ENCODE measurements at regions not wholly inside any gene's neighbourhood (a gene's known extent, or its start where the extent isn't known, plus 50 kb on each side); places are given as distances from the start of the nearest gene placed in this dataset.

GRCh38 chr4:138858419-138858818 lies 157.2 kb upstream of the NOCT start:
- no peak for DNase-seq (ENCODE audit: low read depth, low spot score)

- DNase-seq (ENCODE audit: low read depth, low spot score) = no peak
Observed at GRCh38 chr4:138857416-138857815, 158.2 kb upstream of the NOCT start.

GRCh38 chr4:138852681-138853080 lies 162.9 kb upstream of the NOCT start:
- no peak for DNase-seq (ENCODE audit: low read depth, low spot score)

DNA sequence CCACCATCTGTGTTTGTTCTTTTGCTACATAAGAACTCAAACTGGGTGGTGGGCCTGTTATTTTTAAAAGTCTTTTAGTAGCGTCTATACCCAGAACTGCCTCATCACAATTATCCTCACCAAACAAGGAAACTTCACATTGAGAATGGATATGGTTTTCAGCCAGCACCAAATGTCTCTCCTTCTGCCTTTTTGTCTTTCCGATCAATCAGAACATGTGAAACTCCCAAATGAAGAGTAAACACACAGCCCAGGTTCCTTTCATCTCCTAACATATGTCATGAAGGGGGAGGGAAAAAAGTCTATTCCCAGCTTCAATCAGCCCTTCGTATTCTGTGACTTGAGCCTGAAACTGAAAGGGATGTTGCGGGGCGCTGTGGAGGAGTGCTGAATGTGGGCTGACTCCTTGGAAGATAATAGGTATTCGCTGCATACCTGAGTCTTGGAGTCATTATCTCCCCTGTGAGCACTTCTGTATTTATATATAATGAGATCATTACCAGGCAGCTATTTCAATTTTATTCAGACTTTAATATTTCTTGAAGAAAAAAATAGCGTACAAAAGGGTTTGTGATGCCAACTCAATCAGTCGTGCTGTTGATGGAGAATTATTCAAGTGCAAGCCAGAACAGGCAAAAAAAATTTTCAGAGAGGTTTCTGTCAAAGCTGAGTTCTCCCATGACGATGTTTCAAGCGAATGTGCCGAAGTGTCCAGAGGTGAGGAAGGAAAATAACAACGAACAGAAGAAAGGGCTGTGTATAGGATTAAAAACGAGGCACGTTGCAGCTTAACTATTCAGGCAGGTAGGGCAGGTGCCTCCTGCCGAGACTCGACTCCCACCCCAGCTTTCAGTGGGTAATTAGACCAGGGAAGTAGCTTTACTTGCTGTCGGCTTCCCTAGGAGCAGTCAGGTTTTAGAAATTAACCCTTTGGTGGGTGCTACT lies 163.9 kb upstream of the NOCT start:
- no peak for DNase-seq (ENCODE audit: low read depth, low spot score)

GRCh38 chr4:138845664-138846063 lies 169.9 kb upstream of the NOCT start:
- DNase-seq (ENCODE audit: low read depth, low spot score) = no peak

DNA sequence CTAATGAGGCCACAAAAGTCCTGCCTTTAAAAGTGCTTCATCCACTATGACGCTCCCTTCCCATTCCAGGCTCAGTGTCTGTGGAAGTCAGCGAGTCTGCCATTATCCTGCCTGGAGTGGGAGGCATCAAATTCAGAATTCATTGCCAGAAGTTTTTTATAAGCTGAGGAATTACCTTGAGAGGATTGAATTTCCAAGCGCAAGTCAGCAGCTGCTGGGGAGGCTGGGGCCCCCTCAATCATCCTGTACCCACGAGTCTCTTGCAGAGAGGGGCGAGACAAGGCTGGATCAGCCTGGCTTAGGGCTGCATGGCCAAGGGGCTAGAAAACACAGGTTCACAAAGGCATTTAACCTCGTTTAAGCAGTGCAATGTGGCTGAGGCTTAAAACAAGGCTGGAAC lies 170.5 kb upstream of the NOCT start:
- DNase-seq (ENCODE audit: low read depth, low spot score) = no peak

- DNase-seq (ENCODE audit: low read depth, low spot score) = no peak
Observed at GRCh38 chr4:138843616-138844015, 172.0 kb upstream of the NOCT start.

DNA sequence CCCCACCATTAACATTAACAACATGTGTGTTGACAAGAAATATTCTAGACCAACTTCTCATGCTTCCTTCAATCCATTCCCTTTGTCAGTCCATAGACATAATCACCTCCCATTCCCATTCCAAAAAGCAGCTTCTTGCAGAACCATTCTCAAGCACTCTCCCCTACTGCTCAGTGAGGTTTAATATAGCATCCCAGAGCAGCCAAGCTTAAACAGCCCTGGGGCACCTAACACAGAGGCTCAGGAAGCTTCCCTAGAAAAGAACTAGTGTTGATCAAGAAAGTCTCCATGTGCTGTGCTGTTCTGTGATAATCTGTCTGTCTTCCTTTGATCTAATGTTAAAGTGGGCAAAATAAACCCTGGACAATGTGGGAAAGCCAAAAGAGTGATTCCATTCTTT lies 174.2 kb upstream of the NOCT start:
- DNase-seq (ENCODE audit: low read depth, low spot score) = no peak

- DNase-seq (ENCODE audit: low read depth, low spot score) = no peak
Observed at GRCh38 chr4:138838251-138838650, 177.3 kb upstream of the NOCT start.

DNA sequence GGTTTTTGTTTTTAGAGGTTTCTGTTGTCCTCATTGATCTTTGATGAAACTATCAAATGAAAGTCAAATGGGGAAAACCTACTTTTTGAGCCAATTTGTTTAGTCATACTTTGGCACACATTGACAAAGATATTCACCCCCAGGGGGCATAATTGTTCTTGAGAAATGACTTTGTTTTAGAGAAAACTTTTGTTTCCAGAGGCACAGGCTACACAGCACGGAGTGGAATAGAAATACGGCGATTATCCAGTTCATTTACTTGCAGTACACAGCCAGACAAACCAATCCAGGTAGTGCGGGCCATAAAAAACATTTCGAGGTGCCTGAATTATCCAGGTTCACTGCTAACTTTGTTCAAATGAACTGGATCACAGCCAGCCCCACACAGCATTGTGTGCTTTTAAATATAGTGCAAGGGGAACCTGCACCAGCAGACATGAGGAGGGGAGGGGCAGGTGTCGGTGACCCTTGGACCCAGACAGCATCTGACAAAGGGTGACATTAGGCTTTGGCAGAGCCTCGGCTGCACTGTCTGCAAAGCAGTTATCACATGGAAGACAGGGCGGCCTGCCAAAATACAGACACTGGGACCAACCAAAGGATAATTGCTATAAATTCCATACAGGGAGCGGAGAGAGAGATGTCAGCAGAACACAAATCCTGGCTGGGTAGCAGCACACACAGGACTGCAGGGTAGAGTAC lies 179.6 kb upstream of the NOCT start:
- no peak for DNase-seq (ENCODE audit: low read depth, low spot score)

- no peak for DNase-seq (ENCODE audit: low read depth, low spot score)
Observed at GRCh38 chr4:138833974-138834373, 181.6 kb upstream of the NOCT start.

GRCh38 chr4:138832563-138832962 lies 183.0 kb upstream of the NOCT start:
- DNase-seq (ENCODE audit: low read depth, low spot score) = no peak

DNA sequence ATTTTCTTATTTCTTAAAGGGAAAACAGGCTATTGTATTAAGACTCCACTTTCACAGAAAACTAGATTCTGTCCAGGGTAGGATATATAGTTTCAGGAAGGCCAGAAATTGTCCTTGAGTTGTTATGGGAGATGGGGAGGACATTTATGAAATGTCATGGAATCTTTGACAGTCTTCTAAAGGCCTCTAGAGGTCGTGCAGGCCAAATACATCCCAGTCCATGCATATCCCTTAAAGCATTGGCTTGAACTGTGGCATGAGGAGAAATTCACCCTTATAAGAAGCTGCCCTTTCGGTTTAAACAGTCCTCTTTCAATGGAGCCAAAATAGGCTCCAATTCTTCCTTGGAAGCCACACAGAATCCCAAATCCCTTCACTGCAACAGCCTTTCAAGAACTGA lies 183.6 kb upstream of the NOCT start:
- DNase-seq (ENCODE audit: low read depth, low spot score) = no peak

DNA sequence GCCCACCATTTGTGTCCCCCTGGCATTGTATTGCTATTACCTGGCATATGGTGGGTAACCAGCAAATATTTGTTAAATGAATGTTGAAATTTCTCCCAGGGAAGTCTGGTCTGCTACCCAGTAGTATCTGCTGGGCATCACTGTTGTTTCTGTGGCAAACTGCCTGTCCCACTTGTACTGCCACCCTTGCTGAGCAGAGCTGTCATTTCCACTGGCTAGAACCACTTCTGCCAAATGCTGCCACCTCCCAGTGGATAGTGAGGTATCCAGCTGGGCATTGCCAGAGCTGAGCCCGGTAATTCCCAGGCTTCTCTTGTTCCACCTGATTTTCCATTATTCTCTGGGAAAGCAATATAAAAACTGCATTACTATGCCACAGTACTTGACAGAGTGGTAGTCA lies 186.7 kb upstream of the NOCT start:
- no peak for DNase-seq (ENCODE audit: low read depth, low spot score)

- no peak for DNase-seq (ENCODE audit: low read depth, low spot score)
Observed at GRCh38 chr4:138826754-138827153, 188.8 kb upstream of the NOCT start.

DNA sequence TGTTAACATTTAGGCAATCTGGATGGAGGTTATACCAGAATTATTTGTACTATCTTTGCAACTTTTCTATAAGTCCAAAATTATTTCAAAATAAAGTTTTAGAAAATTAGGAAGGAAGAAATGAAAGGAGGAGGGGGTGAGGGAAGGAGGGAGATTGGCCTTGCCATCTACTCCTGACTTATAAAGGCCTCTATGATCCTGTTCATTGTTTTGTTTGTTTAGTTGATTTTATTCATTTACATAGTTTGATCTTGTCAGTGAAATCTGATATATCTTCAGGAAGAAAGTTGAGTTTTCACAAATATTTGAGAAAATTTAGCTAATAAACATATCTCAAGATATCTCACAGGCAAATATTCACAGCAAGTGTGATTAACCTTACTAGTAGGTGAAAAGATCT lies 189.3 kb upstream of the NOCT start:
- DNase-seq (ENCODE audit: low read depth, low spot score) = no peak

GRCh38 chr4:138821331-138821730 lies 194.2 kb upstream of the NOCT start:
- no peak for DNase-seq (ENCODE audit: low read depth, low spot score)

DNA sequence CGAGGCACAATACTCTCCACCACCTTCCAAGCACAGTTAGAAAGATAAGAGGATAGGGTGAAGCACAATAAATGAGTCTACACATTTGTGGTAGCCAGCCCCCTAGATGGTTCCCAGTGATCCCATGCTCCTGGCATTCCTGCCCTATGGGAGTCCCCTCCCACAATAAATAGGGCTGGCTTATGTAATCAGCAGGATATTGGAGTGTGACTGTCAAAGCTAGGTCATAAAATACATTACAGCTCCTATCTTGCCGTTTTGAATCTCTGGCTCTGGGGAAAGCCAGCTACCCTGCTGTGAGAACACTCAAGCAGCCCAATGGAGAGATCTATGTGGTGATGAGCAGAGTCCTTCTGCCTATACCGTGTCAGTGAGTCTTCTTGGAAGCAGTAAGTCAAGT lies 198.7 kb upstream of the NOCT start:
- no peak for DNase-seq (ENCODE audit: low read depth, low spot score)

DNA sequence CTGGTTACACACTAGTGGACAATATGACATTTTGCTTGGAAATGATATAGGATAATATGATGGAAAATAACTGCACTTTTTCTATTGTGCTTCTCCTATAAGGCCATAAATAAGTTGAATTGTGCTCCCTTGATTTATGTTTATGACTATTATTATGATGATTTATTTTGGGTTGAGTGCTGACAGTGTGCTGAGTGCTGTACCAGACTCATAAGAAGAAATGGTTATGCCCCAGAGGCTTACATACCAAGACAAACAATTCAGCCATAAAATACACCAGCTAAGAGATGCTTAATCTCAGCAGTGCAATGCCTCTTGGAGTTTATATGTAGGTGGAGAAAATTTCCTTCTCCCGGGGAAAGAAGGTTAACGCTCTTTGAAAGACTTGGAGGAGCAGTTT lies 199.8 kb upstream of the NOCT start:
- DNase-seq (ENCODE audit: low read depth, low spot score) = no peak

DNA sequence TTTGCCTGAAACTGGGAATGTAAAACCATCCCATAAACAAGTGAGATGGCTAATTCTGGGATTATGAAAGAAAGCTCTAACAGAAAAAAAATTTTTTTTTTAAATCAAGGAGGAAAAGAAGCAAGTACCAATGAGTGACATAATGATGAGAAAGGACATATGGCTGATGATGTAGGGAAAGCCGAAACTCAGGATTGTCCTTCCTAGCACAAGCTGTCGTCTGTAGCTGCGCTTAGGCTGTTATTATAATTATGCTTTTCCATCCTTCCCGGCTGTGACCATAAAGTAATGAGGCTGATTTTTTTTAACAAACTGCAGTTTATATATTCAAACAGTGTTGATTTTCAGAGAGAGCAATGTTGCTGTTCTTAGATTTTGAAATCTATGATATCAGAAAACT lies 209.8 kb upstream of the NOCT start:
- no peak for DNase-seq (ENCODE audit: low read depth, low spot score)

- no peak for DNase-seq (ENCODE audit: low read depth, low spot score)
Observed at GRCh38 chr4:138804711-138805110, 210.9 kb upstream of the NOCT start.

GRCh38 chr4:138803051-138803450 lies 212.5 kb upstream of the NOCT start:
- DNase-seq (ENCODE audit: low read depth, low spot score) = no peak

DNA sequence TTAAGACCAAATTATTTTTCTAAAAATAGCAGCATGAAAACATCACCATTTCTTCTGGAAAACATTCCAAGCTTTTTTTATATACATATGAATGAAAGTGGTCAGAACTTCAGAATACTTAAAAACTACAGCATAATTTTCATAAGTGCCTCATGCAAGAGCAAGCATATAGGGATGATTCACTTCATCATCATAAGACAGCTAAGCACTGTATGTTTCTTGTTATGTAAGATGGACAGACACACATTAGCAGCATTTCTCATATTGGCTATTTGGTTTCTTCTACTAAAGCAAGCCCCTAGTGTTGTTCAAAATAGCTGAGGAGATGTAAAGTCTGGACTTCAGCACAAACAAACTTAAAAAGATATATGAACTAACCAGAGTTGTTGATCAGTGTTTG lies 213.1 kb upstream of the NOCT start:
- DNase-seq (ENCODE audit: low read depth, low spot score) = no peak
